ENCODE measurements at regions not wholly inside any gene's neighbourhood (a gene's known extent, or its start where the extent isn't known, plus 50 kb on each side); places are given as distances from the start of the nearest gene placed in this dataset.

GRCh38 chr6:28751514-28751913, 172.3 kb downstream of the TRIM27 start:
- intact Hi-C loops (cut with DNase I) = no loop called here
- no peak for ATAC-seq
- DNase-seq = no peak

- intact Hi-C loops (cut with DNase I) = no loop called here
Observed at GRCh38 chr6:28751963-28752350, 171.8 kb downstream of the TRIM27 start.

DNA sequence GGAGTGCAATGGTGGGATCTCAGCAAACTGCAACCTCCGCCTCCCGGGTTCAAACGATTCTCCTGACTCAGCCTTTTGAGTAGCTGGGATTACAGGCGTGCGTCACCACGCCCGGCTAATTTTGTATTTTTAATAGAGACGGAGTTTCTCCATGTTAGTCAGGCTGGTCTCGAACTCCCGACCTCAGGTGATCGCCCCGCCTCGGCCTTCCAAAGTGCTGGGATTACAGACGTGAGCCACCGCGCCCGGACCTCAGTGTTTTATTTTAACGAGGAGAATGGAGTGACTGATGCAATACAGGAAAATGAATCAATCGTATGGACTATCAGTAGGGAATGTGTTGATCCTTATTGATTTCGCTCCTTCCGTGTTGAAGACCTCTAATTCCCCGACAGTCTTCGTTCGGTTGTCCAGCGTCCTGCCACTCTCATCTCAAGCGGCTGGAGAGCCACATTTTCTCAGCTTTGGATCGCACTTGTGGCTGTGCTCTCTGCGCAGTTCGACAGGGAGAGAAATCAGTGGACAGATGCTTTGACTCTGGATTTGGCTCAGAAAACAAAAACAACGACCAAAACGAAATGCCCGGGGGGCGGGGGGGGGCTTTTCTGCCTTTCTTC, 166.2 kb downstream of the TRIM27 start:
- ATAC-seq (no peak), DNase-seq (no peak)
- intact Hi-C loops (cut with DNase I) = no loop called here

More at GRCh38 chr6:28751963-28752350, 171.8 kb downstream of the TRIM27 start:
- DNase-seq (no peak), ATAC-seq (no peak)

DNA sequence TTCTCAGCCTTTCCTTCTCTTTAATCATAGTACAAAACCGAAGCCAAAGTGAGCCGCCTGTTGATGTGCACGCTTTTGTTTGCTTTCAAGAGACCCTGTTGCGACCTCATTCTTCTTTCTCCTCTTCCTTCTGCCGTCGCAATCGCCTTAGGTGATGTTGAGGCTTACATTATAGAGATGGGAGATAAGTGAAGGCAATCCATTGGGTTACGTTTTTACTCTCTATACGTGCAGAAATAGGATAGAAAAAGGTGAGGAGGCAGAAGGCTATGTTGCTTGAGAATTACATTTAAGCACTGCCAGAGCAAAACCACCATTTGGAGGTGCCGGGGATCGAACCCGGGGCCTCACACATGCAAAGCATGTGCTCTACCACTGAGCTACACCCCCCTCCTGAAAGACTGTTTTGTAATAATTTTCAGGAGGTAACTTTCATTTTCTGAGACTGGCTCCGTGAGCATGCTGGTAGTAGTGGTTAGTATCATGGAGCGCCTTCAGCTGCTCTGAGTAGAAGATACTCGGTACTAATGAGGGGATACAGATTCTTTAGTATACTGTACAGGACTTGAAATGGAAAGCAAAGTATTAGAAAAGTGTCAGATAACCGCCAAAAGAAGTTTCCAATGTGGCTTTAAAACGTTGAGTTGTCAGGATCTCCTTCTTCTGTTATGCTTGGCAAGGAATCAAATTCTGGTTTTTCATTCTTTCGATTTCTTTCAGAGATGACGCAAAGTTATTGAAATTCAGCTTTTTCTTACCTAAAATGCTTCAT, 165.6 kb downstream of the TRIM27 start:
- intact Hi-C loops (cut with DNase I) = no loop called here
- DNase-seq = no peak
- ATAC-seq = no peak

DNA sequence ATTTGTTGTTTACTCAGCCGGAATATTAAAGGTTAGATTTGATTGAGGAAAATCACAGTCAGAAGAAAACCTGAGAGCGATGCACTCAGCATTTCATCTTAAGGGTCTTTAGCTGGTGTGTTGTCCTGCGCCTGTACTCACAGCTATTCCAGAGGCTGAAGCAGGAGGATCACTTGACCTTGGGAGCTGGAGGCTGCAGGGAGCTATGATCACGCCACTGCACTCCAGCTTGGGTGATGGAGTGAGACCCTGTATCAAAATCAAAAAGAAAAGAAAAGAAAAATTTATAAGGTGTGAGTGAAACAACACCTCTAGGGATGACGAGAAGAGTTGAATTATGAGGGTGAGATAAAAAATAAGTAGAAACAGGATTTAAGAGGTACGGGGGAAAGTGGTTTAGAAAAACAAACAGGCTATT, 165.0 kb downstream of the TRIM27 start:
- DNase-seq (no peak), ATAC-seq (no peak)
- intact Hi-C loops (cut with DNase I) = no loop called here

- intact Hi-C loops (cut with DNase I) = no loop called here
- DNase-seq (no peak), ATAC-seq (no peak)
Observed at GRCh38 chr6:28764014-28764723, 159.6 kb downstream of the TRIM27 start.

GRCh38 chr6:28764761-28765282, 159.0 kb downstream of the TRIM27 start:
- no peak for ATAC-seq
- intact Hi-C loops (cut with DNase I) = no loop called here
- DNase-seq = no peak

- intact Hi-C loops (cut with DNase I) = no loop called here
- DNase-seq = no peak
- no peak for ATAC-seq
Observed at GRCh38 chr6:28765978-28766351, 157.8 kb downstream of the TRIM27 start.

DNA sequence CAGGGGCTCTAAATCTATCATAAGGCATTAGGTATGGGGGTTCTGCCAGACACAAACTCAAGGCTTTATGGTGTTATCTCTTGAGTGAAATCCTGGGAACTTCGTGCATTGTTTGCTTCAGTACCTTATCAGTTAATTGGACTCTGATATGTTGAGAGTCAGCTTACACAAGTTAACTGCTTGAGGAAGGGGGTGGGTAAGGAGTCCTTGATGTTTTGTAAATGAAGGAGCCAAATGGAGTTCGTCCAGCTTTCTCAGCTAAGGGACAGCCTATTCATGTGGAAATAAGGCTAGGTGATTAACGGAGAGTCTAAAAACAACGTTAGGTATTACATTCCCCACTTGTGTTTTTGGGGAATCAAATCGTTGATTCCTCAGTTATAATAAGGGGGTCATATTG, 157.4 kb downstream of the TRIM27 start:
- DNase-seq (no peak), ATAC-seq (no peak)
- intact Hi-C loops (cut with DNase I) = no loop called here

DNA sequence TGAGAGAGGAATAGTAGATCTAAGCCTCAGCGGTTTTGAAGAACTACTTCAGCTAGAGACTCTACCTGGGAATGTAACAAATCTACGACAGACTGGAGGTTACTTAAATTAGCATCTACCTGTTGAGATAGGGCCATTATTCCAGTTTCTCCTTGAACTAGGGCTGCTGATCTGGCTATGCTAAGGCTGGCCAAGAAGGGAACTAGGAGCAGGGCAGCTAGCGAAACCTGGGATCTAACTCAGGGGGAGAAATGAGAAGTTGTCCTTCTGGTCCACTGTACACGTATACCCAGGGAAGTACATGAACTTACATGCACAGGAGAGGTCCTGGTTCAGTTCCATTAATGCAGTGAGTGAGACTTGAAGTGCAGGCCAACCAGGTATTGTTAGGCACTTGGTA, 156.7 kb downstream of the TRIM27 start:
- no peak for ATAC-seq
- intact Hi-C loops (cut with DNase I) = no loop called here
- DNase-seq = no peak

DNA sequence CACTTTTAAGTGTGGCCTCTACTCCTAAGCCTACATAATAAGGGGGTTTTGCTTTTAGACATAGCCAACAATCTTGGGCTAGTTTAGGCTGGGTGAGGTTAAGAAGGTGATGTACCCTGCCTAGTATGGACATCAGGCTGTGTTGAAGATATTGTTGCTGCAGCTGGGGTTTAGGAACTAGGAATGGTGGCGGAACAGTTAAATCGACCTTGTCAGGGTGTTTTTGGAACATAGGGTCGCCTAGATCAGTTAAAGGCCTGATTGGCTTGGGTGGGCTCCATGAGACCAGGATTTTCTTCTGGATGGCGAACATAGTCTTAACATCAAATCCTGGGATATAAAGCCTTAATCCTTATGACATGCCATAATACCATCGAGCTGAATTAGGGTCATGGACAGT, 156.1 kb downstream of the TRIM27 start:
- intact Hi-C loops (cut with DNase I) = no loop called here
- DNase-seq = no peak
- ATAC-seq = no peak

DNA sequence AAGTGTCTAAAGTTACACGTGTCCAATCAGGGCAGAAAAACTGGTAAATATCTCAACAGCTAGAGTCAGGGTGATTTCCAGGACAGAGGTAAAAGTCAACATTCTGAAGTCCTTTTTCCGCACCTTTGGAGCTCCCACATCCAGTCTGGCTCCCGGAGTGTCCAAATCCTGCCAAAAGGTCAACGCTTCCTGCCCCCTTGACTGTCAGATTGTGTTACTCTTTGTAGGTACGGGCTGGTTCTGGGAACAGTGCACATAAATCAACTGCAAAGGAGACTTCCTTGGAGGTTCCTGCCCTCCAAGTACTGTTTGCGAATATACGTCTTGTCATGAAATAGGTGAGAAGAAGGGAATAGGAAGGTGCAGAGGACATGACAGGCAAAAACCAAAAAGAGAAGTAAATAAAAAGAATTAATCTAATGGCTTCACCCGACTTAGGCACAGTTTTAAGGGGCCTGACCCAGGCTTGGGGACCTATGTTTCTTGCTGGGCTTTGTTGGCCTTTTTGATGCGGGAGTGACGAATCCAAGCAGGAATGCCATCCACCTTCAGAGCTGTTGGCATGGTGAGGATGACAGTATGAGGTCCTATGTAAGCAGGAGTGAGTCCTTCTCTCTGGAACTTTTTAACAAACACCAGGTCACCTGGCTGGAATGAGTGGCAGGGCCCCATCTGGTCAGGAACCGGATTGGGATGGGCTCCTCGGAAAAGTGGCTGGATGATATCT, 155.4 kb downstream of the TRIM27 start:
- ATAC-seq (no peak), DNase-seq (no peak)
- intact Hi-C loops (cut with DNase I) = no loop called here

DNA sequence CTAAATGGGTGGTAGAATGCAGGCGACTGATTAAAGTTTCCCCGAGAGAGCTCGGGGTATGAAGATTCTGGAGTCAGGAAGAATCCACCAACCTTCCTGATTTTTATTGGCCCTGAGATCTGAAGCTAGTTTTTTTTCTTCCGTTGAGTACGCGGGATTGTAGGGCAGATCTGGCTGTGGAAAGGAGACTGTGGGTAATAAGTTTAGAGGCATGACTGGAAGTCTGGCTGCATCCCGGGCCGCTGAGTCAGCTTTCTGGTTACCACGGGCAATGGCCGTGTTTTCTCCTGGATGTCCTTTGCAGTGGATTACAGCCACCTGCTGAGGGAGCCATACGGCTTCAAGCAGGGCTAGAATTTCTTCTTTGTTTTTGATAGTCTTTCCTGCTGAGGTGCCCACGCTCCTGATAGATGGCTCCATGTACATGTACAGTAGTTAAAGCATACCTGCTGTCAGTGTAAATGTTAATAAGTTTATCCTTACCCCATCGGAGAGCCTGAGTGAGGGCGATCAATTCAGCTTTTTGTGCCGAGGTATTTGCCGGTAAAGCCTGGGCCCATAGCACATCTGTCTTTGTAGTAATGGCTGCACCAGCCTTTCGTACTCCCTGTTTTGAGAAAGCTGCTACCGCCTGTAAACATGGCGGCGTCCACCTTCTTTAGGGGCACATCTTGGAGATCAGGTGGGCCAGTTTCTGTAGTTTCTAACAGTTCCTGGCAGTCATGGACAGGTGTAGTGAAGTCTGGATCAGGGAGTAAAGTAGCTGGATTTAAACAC, 154.0 kb downstream of the TRIM27 start:
- ATAC-seq = no peak
- intact Hi-C loops (cut with DNase I) = no loop called here
- no peak for DNase-seq

- ATAC-seq (no peak), DNase-seq (no peak)
- intact Hi-C loops (cut with DNase I) = no loop called here
Observed at GRCh38 chr6:28770732-28771131, 153.1 kb downstream of the TRIM27 start.

DNA sequence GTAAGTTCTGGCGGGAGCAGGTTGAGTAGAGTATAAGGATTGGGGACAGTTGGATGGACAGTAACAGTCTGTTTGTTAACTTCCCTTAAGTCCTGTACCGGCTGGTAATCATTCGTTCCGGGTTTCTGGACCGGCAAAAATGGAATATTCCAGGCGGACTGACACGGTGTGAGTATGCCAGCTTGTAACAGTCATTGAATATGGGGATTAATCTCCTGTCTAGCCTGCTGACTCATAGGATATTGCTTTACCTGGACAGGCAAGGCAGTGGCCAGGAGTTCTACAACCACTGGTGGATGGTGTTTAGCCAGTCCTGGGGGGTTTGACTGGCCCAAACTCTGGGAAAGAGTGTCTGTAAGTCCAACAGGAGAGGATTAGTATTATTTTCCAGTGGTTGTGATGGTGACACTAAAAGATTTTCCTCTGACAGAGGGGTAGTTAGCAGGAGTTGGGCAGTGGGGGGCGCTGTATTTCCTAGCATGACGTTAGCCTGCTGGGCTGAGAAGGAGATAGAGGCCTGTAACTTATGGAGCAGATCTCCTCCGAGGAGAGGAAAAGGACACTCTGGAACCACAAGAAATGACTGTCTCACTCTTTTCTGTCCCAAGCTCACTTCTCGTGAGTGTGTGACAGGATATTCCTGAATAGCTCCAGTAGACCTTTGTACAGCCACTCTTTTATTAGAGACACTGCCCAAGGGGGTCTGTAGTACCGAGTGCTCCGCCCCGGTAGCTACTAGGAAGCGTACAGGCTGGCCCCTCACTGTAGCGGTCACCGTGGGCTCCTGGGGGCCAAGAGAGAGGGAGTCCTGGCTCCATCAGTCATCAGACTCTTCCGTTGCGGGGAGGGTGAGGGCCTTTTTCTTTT, 152.2 kb downstream of the TRIM27 start:
- no peak for ATAC-seq
- intact Hi-C loops (cut with DNase I) = no loop called here
- DNase-seq = no peak

DNA sequence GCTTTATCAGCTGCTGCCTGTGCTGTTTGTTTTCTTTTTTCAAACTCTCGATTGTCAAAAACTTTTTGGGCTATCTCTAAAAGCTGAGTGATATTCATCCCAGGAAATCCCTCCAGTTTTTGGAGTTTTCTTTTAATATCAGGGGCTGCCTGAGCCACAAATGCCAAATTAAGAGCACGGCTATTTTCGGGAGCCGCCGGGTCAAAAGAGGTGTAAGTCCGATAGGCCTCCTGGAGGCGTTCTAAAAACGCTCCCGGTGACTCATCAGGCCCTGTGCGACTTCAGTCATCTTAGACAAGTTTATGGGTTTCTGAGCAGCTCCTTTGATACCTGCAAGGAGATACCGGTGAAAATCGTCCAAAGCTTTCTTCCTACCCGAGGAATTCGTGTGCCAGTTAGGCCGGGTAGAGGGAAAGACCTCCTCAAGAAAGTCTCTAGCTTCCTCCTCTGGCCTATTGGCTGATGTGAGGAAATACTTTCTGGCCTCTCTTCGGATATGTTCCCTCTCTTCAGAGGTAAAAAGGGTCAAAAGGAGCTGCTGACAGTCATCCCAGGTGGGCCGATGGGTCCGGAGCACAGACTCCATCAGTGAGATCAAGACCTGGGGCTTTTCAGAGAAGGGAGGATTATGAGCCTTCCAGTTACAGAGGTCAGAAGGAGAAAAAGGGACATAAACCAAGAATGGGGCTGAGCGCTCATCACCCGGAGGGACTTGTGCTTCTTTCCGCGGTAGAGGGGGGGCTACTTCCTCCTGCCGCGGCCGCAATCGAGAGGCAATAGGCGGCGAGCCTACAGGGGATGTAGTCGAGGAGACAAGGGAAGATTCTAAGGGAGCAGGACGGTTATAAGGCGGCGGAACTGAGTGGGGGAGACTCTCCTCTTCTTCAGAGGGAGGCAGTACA, 151.1 kb downstream of the TRIM27 start:
- intact Hi-C loops (cut with DNase I) = no loop called here
- no peak for DNase-seq
- ATAC-seq = no peak

Data from left cardiac atrium (tissue), 4 donors.